ENCODE measurements at regions not wholly inside any gene's neighbourhood (a gene's known extent, or its start where the extent isn't known, plus 50 kb on each side); places are given as distances from the start of the nearest gene placed in this dataset.

- no peak for TF ChIP-seq USF1 (IDR thresholded peaks at IDR 0.05)
- no peak for TF ChIP-seq CREB1 (IDR thresholded peaks at IDR 0.05; ENCODE audit: low read depth)
- no peak for TF ChIP-seq TAF1 (IDR thresholded peaks at IDR 0.05; ENCODE audit: low read depth)
- TF ChIP-seq YY1 (IDR thresholded peaks at IDR 0.05; ENCODE audit: low read depth) = no peak
- no peak for TF ChIP-seq CEBPB (IDR thresholded peaks at IDR 0.05)
- TF ChIP-seq EP300 (IDR thresholded peaks at IDR 0.05; ENCODE audit: borderline replicate concordance) = no peak
- TF ChIP-seq TEAD4 (IDR thresholded peaks at IDR 0.05) = no peak
- TF ChIP-seq NFIC (IDR thresholded peaks at IDR 0.05) = no peak
- TF ChIP-seq RAD21 (IDR thresholded peaks at IDR 0.05; ENCODE audit: low read depth) = no peak
- TF ChIP-seq FOXM1 (IDR thresholded peaks at IDR 0.05; ENCODE audit: borderline replicate concordance, low read depth) = no peak
Observed at GRCh38 chr12:127262615-127263014, 1004.4 kb upstream of the TMEM132C start.
